Lower leg skin (tissue), 4 donors: ENCODE measurements at regions not wholly inside any gene's neighbourhood (a gene's known extent, or its start where the extent isn't known, plus 50 kb on each side); places are given as distances from the start of the nearest gene placed in this dataset.

Experiments used
- DNase-seq, 2 donors: peaks; one replicate each; pipeline ENCODE4 v3.0.0-alpha.2; 2019; ENCODE audit warnings: low spot score in 2 of 2
- H3K4me3 ChIP-seq: fragments of 200-600 bp; sonication (generic); 2 replicates; pipeline ENCODE4 v1.5.1; 2017; ENCODE audit warnings: mild to moderate bottlenecking, low read depth; ENCODE audit not compliant: poor library complexity, severe bottlenecking
- CTCF ChIP-seq, 3 donors: fragments of 450-650 bp; IDR thresholded peaks; one replicate each; pipeline ENCODE4 v1.5.1; 2016; ENCODE audit warnings: antibody characterized with exemption in 3 of 3, mild to moderate bottlenecking in 3 of 3, moderate library complexity in 2 of 3
- POLR2A ChIP-seq, 2 donors: fragments of 450-650 bp; IDR thresholded peaks; one replicate each; pipeline ENCODE4 v1.6.1; 2016 to 2017; ENCODE audit warnings: antibody characterized with exemption in 2 of 2, mild to moderate bottlenecking in 1 of 2, moderate library complexity in 1 of 2
- WGBS, 2 donors: methylation state at CpG; one replicate each; pipeline ENCODE4 v1.1.5; 2018; 5-methylcytosine and 5-hydroxymethylcytosine counted together
- intact Hi-C: fragments of 100-400 bp; cut with DNase I; formaldehyde crosslinking; loops from one replicate; pipeline ENCODE4 v1.15.0; 2023; ENCODE audit warnings: low total_unique reads

GRCh38 chr2:10224734-10225133 is 78.0 kb upstream of the HPCAL1 start:
- intact Hi-C loops: loop anchor here (5.0 kb wide), 1 partner anchor 1432 kb away; no protein-coding TSS in a partner anchor
- TF ChIP-seq POLR2A (IDR thresholded peaks at IDR 0.05) (no peak), CTCF (IDR thresholded peaks at IDR 0.05) (no peak)
- no peak for DNase-seq
- no peak overlapping the region for H3K4me3 ChIP-seq
- 98% methylated on average over 7 of the region's 7 CpGs for WGBS, 2 donors

GRCh38 chr2:10225291-10226037 is 77.2 kb upstream of the HPCAL1 start:
- H3K4me3 ChIP-seq: no peak overlapping the region
- intact Hi-C loops: no loop called here
- DNase-seq: peak in 1 of 2 donors; percentile 75
- no peak for TF ChIP-seq CTCF (IDR thresholded peaks at IDR 0.05)
- no peak for TF ChIP-seq POLR2A (IDR thresholded peaks at IDR 0.05)
- 87 to 88% methylated on average over 15 of the region's 15 CpGs for WGBS, 2 donors

GRCh38 chr2:10226038-10226724 is 76.5 kb upstream of the HPCAL1 start:
- H3K4me3 ChIP-seq: no peak overlapping the region
- intact Hi-C loops: no loop called here
- WGBS, 2 donors: 92 to 95% methylated on average over 19 of the region's 19 CpGs
- TF ChIP-seq POLR2A (IDR thresholded peaks at IDR 0.05) (no peak), CTCF (IDR thresholded peaks at IDR 0.05) (no peak)
- peak in 1 of 2 donors; percentile 79 for DNase-seq

- intact Hi-C loops: no loop called here
- no peak overlapping the region for H3K4me3 ChIP-seq
- peak in 1 of 2 donors; percentile 74 for DNase-seq
- WGBS, 2 donors: 82 to 83% methylated on average over 20 of the region's 20 CpGs
- TF ChIP-seq POLR2A (IDR thresholded peaks at IDR 0.05): no peak
- no peak for TF ChIP-seq CTCF (IDR thresholded peaks at IDR 0.05)
Measured at GRCh38 chr2:10228611-10229365, 73.9 kb upstream of the HPCAL1 start.

GRCh38 chr2:10229462-10230099 is 73.1 kb upstream of the HPCAL1 start:
- no peak overlapping the region for H3K4me3 ChIP-seq
- no peak for DNase-seq
- intact Hi-C loops: no loop called here
- TF ChIP-seq POLR2A (IDR thresholded peaks at IDR 0.05) (no peak), CTCF (IDR thresholded peaks at IDR 0.05) (no peak)
- WGBS, 2 donors: 87 to 94% methylated on average over 8 to 9 of the region's 9 CpGs
